NCI-H2196 treated with DMSO at 0.1 percent for 48 hours (cell line): ENCODE measurements at regions not wholly inside any gene's neighbourhood (a gene's known extent, or its start where the extent isn't known, plus 50 kb on each side); places are given as distances from the start of the nearest gene placed in this dataset.

Source experiments
- DNase-seq: peaks from one replicate; lab custom pipeline; 2025; ENCODE audit not compliant: unreplicated experiment; lab: John Stamatoyannopoulos, UW

GRCh38 chr6:22045261-22045912, 251.4 kb downstream of the PRL start:
- DNase-seq, result no peak

GRCh38 chr6:22049002-22049401, 247.8 kb downstream of the PRL start:
- no peak for DNase-seq

GRCh38 chr6:22053391-22053997, 243.3 kb downstream of the PRL start:
- DNase-seq, result no peak

DNA sequence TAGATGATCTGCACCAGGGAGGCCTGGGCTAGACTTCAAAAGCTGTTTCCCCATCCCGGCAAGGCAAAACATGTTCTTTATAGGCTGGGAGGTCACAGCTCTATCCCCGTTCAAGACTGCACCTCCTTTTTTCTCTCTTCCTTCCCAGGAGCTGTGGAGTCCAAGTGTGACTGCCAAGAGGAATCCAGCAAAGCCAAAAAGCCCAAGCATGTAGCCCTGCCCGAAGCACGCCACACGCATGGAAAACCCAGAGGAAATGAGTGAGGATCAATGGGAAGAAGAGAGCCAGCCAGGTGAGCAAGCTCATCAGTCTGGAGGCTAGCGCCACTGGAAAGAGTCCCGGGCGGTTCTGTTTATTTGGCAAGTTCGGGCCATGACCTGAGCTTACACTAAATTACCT, 240.4 kb downstream of the PRL start:
- DNase-seq, result no peak

- DNase-seq, result no peak
Observed at GRCh38 chr6:22057962-22058361, 238.9 kb downstream of the PRL start.

- DNase-seq, result no peak
Observed at GRCh38 chr6:22059126-22059525, 237.7 kb downstream of the PRL start.

DNA sequence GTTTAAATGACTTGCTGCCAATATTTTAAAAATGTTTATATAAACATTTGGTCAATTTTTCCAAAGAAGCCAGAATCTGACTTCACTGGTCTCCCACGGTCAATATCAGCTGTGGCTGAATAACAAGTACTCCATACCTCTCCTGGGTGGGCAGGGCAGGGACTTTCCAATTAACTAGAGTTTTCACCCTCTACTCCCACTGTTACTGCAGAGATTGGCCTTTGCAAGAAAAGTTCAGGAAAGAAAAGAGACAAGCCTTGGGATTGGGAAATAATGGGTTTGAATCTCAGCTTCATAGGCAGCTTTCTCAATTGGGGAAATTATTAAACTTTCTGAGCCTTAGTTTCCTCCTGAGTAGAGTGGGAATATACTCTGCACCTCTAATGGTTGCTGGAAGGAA, 236.9 kb downstream of the PRL start:
- no peak for DNase-seq

DNA sequence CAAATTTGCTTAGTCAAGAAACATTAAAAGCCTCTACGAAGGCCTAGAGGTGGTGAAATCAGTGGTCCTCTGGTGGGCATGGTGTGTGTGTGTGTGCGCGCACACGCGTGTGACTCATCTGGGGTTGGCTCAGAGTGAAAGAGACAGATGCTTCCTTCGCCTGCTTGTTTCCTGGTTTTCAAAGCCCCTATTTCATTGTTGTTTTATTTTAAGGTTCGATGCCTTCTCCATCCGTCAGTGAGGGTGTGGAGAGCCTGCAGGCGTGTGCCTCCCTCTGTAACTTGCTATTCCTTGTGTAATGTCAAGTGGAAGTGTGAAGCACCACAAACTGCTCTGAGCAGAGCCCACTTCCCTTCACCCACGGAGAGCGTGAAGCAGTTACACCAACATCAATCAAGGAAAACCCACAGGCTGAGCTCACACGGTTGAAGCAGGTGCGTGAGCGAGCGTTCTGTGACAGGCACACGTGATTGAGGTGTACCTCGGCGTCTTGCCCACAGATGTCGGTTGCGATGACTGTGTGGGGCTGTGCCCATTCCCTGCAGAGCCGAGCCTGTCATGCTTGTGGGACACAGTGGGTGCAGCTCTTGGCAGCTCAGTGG, 233.9 kb downstream of the PRL start:
- DNase-seq, result no peak

GRCh38 chr6:22064558-22064957, 232.3 kb downstream of the PRL start:
- DNase-seq, result no peak

GRCh38 chr6:22067122-22067521, 229.7 kb downstream of the PRL start:
- no peak for DNase-seq

- DNase-seq, result no peak
Observed at GRCh38 chr6:22067671-22068070, 229.2 kb downstream of the PRL start.

GRCh38 chr6:22068561-22069305, 228.1 kb downstream of the PRL start:
- no peak for DNase-seq

GRCh38 chr6:22069306-22069800, 227.5 kb downstream of the PRL start:
- no peak for DNase-seq

- DNase-seq, result no peak
Observed at GRCh38 chr6:22071270-22072041, 225.4 kb downstream of the PRL start.

DNA sequence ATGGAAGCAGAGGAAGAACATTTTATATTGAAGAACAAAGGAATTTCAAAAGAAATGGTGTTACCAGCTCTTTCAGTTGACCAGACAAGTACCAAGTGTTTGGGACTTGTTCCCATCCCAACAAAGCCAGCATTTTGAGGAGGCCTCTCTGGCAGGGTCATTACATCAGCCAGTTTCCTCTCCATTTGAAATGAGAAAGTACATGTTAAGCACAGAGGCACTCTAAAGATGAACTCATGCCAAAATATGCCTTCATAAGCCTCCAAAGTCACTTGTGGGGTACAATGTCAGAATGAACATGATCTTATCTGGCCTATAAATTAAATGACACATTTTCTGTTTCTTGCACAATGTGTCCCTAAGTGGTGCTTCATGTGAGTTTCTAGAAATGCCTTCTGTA, 223.9 kb downstream of the PRL start:
- no peak for DNase-seq

GRCh38 chr6:22073516-22074198, 223.2 kb downstream of the PRL start:
- DNase-seq, result no peak

GRCh38 chr6:22078288-22078687, 218.5 kb downstream of the PRL start:
- no peak for DNase-seq

- DNase-seq, result no peak
Observed at GRCh38 chr6:22078802-22079545, 217.9 kb downstream of the PRL start.

- no peak for DNase-seq
Observed at GRCh38 chr6:22079783-22080182, 217.1 kb downstream of the PRL start.

GRCh38 chr6:22081709-22082108, 215.1 kb downstream of the PRL start:
- DNase-seq, result no peak
